GM12872 (cell line): ENCODE measurements at regions not wholly inside any gene's neighbourhood (a gene's known extent, or its start where the extent isn't known, plus 50 kb on each side); places are given as distances from the start of the nearest gene placed in this dataset.

Experiments used
- TF ChIP-seq, protein P1 (sequence below): IDR thresholded peaks from 3 replicates; pipeline ENCODE4 v1.5.1; 2011; ENCODE audit warnings: low read depth, mild to moderate bottlenecking, low read length, moderate library complexity; ENCODE audit not compliant: insufficient read depth

DNA sequence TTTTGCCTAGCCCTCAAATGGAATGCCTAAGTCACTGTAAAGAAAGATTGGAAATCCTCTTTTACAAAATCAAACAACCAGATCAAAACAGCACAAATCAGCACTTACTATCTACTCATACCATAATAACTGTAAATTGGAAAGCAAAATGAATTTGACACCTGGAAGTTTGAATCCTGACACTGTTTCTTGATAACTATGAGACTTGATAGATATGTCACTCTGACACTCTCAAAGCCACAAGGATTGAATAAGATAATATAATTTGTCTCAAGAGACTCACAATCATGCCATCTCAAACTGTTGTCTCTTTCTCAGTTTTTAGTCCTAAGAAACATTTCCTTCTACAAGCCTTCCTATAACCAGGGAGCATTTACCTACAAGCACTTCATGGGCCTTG, 302.6 kb upstream of the DIAPH2 start:
- TF ChIP-seq, protein P1, sequence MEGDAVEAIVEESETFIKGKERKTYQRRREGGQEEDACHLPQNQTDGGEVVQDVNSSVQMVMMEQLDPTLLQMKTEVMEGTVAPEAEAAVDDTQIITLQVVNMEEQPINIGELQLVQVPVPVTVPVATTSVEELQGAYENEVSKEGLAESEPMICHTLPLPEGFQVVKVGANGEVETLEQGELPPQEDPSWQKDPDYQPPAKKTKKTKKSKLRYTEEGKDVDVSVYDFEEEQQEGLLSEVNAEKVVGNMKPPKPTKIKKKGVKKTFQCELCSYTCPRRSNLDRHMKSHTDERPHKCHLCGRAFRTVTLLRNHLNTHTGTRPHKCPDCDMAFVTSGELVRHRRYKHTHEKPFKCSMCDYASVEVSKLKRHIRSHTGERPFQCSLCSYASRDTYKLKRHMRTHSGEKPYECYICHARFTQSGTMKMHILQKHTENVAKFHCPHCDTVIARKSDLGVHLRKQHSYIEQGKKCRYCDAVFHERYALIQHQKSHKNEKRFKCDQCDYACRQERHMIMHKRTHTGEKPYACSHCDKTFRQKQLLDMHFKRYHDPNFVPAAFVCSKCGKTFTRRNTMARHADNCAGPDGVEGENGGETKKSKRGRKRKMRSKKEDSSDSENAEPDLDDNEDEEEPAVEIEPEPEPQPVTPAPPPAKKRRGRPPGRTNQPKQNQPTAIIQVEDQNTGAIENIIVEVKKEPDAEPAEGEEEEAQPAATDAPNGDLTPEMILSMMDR, result no peak

DNA sequence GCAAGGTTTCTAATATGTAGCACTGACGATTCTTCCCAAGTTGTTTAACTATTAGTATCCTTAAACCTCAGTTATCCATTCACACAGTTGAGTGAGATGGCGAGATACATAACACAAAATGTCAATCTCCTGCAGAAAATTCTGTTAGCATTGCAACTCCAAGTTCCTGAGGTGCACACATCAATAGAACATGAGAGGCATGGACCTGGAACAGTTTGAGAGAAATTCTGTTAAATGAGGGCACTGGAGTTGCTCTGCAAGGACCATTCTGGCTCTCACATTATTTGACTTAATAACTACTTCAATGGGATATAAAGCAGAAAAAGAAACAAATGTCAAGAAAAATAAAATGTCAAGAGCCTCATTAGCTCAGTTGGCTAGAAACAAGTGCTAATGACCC, 301.2 kb upstream of the DIAPH2 start:
- TF ChIP-seq, protein P1, result no peak

DNA sequence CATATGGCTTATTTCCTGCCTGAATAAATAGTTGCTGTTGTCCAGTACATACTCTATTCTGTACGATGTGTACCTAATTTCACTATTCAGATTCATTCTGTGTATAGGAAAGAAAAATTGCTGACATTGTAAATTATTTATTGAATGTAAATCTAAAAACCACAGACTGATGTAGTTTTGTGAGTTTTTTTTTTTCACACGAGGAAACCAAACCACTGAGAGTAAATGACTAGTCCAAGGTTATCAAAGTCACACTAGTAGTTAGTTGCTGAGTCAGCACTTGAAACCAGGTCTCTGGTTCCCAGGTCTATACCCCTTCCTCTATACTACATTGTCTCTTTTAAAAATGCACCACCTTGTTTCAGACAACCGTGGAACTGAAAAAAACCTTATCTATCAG, 298.3 kb upstream of the DIAPH2 start:
- TF ChIP-seq, protein P1, result no peak

DNA sequence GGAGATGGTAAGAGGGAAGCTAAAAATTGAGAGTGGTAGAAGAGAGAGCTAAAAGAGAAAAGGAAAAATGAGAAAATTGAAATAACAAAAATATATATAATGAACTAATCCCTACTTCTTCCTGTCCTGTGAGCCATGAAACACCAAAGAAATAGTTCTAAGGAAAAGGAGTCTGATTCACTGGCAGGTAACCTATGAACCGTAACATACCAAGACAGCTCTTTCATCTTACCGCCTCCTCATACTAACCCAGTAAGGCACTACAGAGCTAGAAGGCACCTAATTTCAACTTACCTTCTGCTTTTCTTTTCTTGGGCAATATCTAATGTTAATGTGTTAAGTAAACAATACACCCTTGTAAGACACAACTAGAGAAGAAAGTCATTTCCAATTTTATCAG, 297.7 kb upstream of the DIAPH2 start:
- TF ChIP-seq, protein P1, result no peak

DNA sequence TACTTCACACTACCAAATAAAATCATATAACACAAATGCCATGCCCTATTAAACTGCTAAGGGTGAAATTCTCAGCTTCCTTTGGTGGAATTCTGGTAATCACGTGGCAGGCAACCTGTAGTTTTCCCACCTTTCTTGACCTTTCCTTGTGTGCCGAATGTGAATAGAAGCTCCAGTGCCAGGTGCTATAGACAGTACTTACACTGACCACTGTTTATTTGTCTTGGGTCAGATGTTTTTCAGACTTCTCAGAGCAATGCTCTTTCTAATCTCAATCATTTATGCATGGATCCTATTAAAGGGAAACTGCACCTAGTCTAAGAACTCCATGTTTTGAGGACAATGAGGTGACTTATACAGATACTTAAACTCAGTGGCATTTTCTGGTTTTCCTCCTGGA, 296.8 kb upstream of the DIAPH2 start:
- TF ChIP-seq, protein P1, result no peak

DNA sequence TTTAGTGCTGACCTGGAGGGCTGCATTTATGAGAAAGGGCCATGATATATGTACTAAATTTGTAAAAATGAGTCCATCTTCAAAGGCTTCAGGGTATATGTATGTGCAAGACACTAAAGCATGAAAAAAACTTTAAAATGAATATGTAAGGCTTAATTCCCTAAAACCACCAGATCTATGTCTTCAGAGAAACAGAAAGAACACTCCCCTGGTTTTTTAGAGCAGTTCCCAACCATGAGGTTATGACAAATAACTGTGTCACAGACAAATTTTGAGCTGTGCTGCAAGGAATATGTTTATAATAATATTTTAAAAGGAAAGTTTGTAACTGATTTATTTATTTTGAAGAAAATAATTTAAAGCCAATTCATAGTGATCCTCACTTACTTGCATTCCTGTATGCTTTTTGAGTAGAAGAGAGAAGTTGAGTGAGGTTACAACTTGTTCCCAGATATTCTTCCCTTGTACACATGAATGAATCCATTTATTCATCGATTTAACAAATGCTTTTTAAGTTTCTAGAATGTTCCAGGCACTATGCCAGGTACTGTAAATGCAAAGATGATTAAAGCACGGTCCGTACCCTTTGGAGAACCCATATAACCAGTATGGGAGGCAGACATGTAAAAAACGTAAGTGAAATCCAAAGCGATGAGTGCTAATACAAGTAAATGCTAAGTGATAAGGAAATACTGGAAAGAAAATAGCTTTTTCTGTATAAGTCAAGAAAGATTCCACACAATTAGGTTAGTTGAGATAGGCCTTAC, 295.2 kb upstream of the DIAPH2 start:
- TF ChIP-seq, protein P1, result no peak

DNA sequence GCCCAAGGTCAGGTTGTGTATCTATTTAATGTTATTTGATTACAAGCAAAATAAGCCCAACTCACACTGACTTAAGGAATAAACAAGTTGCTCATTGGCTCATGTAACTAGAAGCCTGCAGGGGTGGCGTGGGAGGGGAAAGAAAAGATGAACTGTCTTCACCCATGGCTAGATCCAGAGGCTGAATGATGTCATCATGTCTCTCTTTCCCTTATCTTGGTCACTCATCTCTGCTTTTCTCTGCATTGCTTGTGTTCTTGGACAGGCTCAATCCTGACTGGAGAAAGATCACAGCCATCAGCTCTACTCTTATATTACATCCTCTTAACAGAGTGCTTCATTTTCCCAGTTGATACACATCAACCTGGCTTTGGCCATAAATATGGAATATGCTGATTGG, 290.0 kb upstream of the DIAPH2 start:
- TF ChIP-seq, protein P1, result no peak
